ENCODE measurements at regions not wholly inside any gene's neighbourhood (a gene's known extent, or its start where the extent isn't known, plus 50 kb on each side); places are given as distances from the start of the nearest gene placed in this dataset.

DNA sequence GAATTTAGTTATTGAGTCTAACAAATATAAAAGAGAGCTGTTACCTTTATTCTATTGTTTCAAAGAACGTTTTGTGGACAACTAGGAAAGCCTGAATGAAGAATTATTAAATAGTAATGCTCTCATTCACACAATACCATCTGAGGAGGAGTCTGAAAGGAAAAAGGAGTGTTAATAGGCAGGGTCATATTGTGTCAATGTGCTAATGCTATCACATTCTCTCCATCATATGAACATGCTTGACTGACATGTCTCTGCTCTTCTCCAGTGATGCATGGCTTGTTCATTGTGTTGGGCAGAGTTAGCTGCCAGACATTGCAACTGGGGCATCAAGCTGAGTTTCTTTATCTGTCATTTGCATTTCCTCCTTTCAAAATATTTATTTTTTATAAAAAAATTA, 1578.0 kb downstream of the MAT2B start:
- no peak overlapping the region for H3K4me3 ChIP-seq
- TF ChIP-seq POLR2A (IDR thresholded peaks at IDR 0.05): no peak
- TF ChIP-seq, protein P1, sequence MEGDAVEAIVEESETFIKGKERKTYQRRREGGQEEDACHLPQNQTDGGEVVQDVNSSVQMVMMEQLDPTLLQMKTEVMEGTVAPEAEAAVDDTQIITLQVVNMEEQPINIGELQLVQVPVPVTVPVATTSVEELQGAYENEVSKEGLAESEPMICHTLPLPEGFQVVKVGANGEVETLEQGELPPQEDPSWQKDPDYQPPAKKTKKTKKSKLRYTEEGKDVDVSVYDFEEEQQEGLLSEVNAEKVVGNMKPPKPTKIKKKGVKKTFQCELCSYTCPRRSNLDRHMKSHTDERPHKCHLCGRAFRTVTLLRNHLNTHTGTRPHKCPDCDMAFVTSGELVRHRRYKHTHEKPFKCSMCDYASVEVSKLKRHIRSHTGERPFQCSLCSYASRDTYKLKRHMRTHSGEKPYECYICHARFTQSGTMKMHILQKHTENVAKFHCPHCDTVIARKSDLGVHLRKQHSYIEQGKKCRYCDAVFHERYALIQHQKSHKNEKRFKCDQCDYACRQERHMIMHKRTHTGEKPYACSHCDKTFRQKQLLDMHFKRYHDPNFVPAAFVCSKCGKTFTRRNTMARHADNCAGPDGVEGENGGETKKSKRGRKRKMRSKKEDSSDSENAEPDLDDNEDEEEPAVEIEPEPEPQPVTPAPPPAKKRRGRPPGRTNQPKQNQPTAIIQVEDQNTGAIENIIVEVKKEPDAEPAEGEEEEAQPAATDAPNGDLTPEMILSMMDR (IDR thresholded peaks at IDR 0.05): no peak
- no peaks in the 10 kb centered on the region for H3K27me3 ChIP-seq
- H3K9me3 ChIP-seq (replicated peaks in 1 of 3): no peaks in the 10 kb centered on the region
- intact Hi-C loops (cut with DNase I): no loop called here
- WGBS, 4 donors: 43 to 52% (median 46%) methylated on average over 1 of the region's 1 CpG
- H3K27ac ChIP-seq: no peak overlapping the region
- H3K36me3 ChIP-seq (replicated peaks in 1 of 2): no peaks in the 10 kb centered on the region
- no peak for DNase-seq
- no peaks in the 10 kb centered on the region for H3K4me1 ChIP-seq (replicated peaks in 1 of 2)

DNA sequence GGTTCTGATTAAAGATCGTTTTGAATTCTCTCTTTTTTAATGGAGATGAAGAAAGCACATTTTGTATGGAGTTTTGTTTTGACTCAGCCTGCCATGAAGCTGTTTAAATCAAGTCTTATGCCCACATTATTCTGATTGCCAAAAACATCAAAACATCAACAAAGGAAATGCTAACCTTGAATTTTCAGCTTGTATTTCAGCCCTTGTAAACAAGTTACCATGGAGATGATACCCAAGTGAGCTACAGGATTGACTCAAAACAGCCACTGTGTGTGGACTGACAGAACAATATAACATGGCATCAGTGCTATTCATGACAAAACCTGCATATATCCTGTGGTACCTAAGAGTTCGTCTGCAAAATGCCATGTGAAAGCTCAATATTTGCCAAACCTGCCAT, 1581.0 kb downstream of the MAT2B start:
- TF ChIP-seq, protein P1 (IDR thresholded peaks at IDR 0.05): no peak
- TF ChIP-seq POLR2A (IDR thresholded peaks at IDR 0.05): no peak
- H3K4me3 ChIP-seq: no peak overlapping the region
- no peaks in the 10 kb centered on the region for H3K4me1 ChIP-seq (replicated peaks in 1 of 2)
- intact Hi-C loops (cut with DNase I): no loop called here
- H3K9me3 ChIP-seq (replicated peaks in 1 of 3): no peaks in the 10 kb centered on the region
- no peaks in the 10 kb centered on the region for H3K27me3 ChIP-seq
- WGBS, 4 donors: 33 to 62% (median 49%) methylated on average over 2 of the region's 2 CpGs
- H3K27ac ChIP-seq: no peak overlapping the region
- no peaks in the 10 kb centered on the region for H3K36me3 ChIP-seq (replicated peaks in 1 of 2)
- DNase-seq: no peak

DNA sequence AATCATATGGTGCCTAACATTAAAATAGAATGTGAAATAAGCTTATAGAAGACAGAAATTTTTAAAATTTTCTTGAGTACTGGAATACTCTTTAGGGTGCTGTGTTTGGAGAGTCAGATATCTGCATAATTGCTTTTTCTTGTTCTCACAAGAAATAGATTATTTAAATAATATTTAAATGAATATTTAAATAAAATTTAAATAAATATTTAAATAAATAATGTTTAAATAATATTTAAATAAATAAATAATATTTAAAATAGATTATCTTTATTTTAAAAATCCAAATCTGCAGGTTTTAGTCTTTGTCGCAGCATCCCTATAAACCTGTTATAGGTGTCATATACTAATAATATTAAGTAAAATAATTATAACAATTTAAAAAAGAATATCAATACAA, 1589.4 kb downstream of the MAT2B start:
- DNase-seq: no peak
- 94 to 100% (median 95%) methylated on average over 1 of the region's 1 CpG for WGBS, 4 donors
- H3K9me3 ChIP-seq (replicated peaks in 1 of 3): no peaks in the 10 kb centered on the region
- TF ChIP-seq, protein P1 (IDR thresholded peaks at IDR 0.05): no peak
- no peak for TF ChIP-seq POLR2A (IDR thresholded peaks at IDR 0.05)
- no peak overlapping the region for H3K4me3 ChIP-seq
- no peaks in the 10 kb centered on the region for H3K4me1 ChIP-seq (replicated peaks in 1 of 2)
- no peaks in the 10 kb centered on the region for H3K36me3 ChIP-seq (replicated peaks in 1 of 2)
- H3K27ac ChIP-seq: no peak overlapping the region
- H3K27me3 ChIP-seq: no peaks in the 10 kb centered on the region
- intact Hi-C loops (cut with DNase I): no loop called here

DNA sequence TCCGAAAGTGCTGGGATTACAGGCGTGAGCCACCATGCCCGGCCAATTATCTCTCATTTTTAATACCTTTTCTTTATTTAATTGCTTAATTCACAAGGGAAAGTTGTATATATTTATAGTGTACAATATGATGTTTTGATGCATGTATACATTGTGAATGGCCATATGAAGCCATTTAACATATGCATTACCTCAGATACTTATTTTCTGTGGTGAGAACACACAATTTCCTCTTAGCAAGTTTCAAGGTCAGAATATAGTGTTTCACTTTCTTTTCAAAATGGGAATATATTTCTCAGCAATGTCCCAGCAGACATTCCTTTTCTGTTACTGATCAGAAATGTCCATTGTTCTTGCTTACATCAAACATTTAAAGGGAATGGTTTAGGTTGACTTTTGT, 1596.3 kb downstream of the MAT2B start:
- 86 to 92% (median 91%) methylated on average over 3 of the region's 3 CpGs for WGBS, 4 donors
- Histone ChIP-seq H3K36me3 (replicated peaks in 1 of 2) (no peaks in the 10 kb centered on the region), H3K4me1 (replicated peaks in 1 of 2) (no peaks in the 10 kb centered on the region), H3K9me3 (replicated peaks in 1 of 3) (no peaks in the 10 kb centered on the region), H3K27ac (no peak overlapping the region), H3K27me3 (no peaks in the 10 kb centered on the region), H3K4me3 (no peak overlapping the region)
- intact Hi-C loops (cut with DNase I): no loop called here
- TF ChIP-seq POLR2A (IDR thresholded peaks at IDR 0.05): no peak
- TF ChIP-seq, protein P1 (IDR thresholded peaks at IDR 0.05): no peak
- DNase-seq: no peak
